Right cardiac atrium (tissue), 5 donors: ENCODE measurements at regions not wholly inside any gene's neighbourhood (a gene's known extent, or its start where the extent isn't known, plus 50 kb on each side); places are given as distances from the start of the nearest gene placed in this dataset.
A peak's percentile ranks its signal among the peaks of the same experiment; 100 is the strongest.
"Not testable (repeated sequence)": the region's sequence is repeated elsewhere in the genome, so short reads cannot be mapped to it uniquely, and the experiment has no call there.

Experiments
- ATAC-seq, 2 donors: fragments of 200-7000 bp; cut with Tn5 transposase; one replicate each; pipeline versions ENCODE4 v1.8.0 to v1.9.1; 2020; ENCODE audit warnings: moderate library complexity in 2 of 2, mild to moderate bottlenecking in 1 of 2
- DNase-seq, 3 donors: peaks; one replicate each; pipeline ENCODE4 v3.0.0-alpha.2; 2020
- H3K27ac ChIP-seq: one replicate; pipeline ENCODE4 v1.5.1; 2013; ENCODE audit warnings: mild to moderate bottlenecking, low read length, control low read depth, moderate library complexity
- H3K27me3 ChIP-seq: one replicate; pipeline ENCODE4 v1.6.1; 2013; ENCODE audit not compliant: control insufficient read depth, insufficient read depth
- H3K4me1 ChIP-seq: one replicate; pipeline ENCODE4 v1.6.1; 2013; ENCODE audit warnings: low read length; ENCODE audit not compliant: control insufficient read depth, insufficient read depth
- H3K4me3 ChIP-seq: one replicate; pipeline ENCODE4 v1.5.1; 2013; ENCODE audit warnings: low read length, control low read depth
- H3K9me3 ChIP-seq: one replicate; pipeline ENCODE4 v1.6.1; 2013; ENCODE audit warnings: low read length; ENCODE audit not compliant: control insufficient read depth
- WGBS: extraction: QIAGEN DNeasy Blood & Tissue Kit; methylation state at CpG from one replicate; pipeline ENCODE4 v1.1.7; 2013; 5-methylcytosine and 5-hydroxymethylcytosine counted together
- intact Hi-C, 4 donors: fragments of 100-400 bp; cut with DNase I; formaldehyde crosslinking; loops; one replicate each; pipeline versions ENCODE4 v1.11.0 to v1.14.0; 2022 to 2023
- donor health status: healthy with polysubstance abuse.
- donor health status: DM: no; HTN: yes; CAD: no.
- donor health status: DM: no; HTN: no; CAD: no.
- donor health status: DM: no; HTN: yes; CAD: no; lungs with severe emphysema.
- donor health status: DM: yes; HTN: yes; CAD: no.

DNA sequence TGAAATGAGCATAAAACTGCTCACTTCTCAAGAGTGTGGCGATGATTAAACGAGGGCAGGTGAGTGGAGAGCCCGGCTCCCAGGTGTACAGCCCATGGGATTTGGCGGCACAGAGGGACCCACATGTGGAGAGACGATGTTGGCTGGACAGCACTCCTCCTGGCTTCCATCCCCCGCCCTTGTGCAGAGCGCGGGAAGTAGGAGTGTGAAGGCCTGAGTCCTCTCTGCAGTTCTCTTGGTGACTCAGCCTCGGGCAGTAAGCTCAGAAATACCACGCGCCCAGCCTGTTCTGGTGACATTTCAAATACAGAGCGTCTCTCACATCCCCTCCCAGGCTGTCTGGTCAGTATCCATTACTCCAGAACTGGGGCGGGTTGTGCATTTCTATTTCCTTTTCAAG, 94.2 kb upstream of the SRSF6 start:
- Histone ChIP-seq H3K4me1 (no peaks in the 10 kb centered on the region), H3K9me3 (no peaks in the 10 kb centered on the region), H3K4me3 (no peak overlapping the region), H3K27me3 (no peaks in the 10 kb centered on the region), H3K27ac (no peak overlapping the region)
- ATAC-seq: no peak
- intact Hi-C loops: no loop called here
- 78% methylated on average over 13 of the region's 13 CpGs for WGBS
- DNase-seq: no peak

DNA sequence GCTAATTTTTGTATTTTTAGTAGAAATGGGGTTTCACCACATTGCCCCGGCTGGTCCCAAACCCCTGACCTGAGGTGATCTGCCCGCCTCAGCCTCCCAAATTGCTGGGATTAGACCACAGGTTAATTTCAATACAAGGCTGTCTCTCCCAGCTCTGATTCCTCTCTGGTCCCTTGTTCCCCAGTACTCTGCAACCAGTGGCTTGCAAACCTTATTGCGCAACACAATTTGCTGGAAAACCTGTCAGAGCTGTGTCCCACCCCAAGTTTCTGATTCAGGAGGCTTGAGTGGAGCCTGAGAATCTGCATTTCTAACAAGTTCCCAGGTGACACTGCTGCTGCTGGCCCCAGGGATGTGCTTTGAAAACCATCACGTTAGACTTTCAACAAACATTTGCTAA, 96.2 kb upstream of the SRSF6 start:
- no peak for DNase-seq
- 86% methylated on average over 4 of the region's 4 CpGs for WGBS
- Histone ChIP-seq H3K27ac (no peak overlapping the region), H3K4me1 (no peaks in the 10 kb centered on the region), H3K9me3 (no peaks in the 10 kb centered on the region), H3K27me3 (no peaks in the 10 kb centered on the region), H3K4me3 (no peak overlapping the region)
- intact Hi-C loops: no loop called here
- ATAC-seq: no peak

DNA sequence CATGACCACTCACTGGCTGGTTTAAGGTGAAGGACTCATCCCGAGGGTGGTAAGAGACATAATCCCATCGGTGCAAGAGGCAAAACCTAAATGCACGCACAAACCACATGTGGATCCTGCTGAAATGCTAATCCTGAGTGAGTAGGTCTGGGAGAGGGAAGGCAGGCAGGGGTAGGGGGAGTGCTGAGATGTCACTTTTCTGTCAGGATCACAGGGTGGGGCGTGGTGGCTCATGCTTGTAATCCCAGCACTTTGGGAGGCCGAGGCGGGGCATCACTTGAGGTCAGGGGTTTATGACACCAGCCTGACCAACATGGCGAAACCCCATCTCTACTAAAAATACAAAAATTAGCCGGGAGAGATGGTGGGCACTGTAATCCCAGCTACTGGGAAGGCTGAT, 97.7 kb upstream of the SRSF6 start:
- intact Hi-C loops: no loop called here
- H3K4me3 ChIP-seq: no peak overlapping the region
- DNase-seq (no peak), ATAC-seq (no peak)
- no peaks in the 10 kb centered on the region for H3K27me3 ChIP-seq
- H3K27ac ChIP-seq: no peak overlapping the region
- H3K9me3 ChIP-seq: no peaks in the 10 kb centered on the region
- WGBS: 79% methylated on average over 8 of the region's 8 CpGs
- no peaks in the 10 kb centered on the region for H3K4me1 ChIP-seq

DNA sequence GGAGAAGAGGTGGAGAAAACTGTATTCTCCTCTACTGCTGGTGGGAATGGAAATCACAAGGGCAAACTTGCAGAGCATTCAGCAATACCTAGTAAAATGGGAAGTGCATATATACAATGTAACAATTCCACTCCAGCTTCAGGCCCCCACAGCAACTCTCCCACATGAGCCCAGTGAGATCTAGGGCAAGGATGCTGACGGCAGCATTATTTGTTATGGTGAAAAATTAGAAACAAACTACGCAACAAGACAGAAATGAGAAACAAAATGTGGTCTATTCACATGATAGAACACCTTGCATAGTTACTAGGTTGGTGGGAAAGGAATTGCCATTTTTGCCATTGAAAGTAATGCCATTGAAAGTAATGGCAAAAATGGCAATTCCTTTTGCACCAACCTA, 98.9 kb upstream of the SRSF6 start:
- H3K4me3 ChIP-seq: no peak overlapping the region
- intact Hi-C loops: no loop called here
- H3K4me1 ChIP-seq: no peaks in the 10 kb centered on the region
- WGBS: 93% methylated on average over 2 of the region's 2 CpGs
- H3K27me3 ChIP-seq: no peaks in the 10 kb centered on the region
- DNase-seq (no peak), ATAC-seq (no peak)
- H3K9me3 ChIP-seq: no peaks in the 10 kb centered on the region
- no peak overlapping the region for H3K27ac ChIP-seq

DNA sequence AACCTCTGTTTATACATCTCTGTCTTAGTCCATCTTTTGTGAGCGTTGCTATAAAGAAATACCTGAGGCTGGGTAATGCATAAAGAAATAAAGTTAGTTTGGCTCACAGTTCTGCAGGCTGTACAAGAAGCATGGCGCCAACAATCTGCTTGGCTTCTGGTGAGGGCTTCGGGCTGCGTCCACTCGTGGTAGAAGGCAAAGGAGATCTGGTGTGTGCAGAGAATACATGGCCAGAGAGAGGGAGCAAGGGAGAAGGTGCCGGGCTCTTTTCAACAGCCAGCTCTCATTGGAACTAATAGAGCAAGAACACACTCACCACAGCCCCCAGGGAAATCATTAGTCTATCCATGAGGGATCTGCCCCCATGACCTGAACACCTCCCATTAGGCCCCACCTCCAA, 100.3 kb upstream of the SRSF6 start:
- no peak overlapping the region for H3K4me3 ChIP-seq
- H3K9me3 ChIP-seq: no peaks in the 10 kb centered on the region
- DNase-seq (no peak), ATAC-seq (no peak)
- intact Hi-C loops: no loop called here
- WGBS: 89% methylated on average over 6 of the region's 6 CpGs
- no peaks in the 10 kb centered on the region for H3K4me1 ChIP-seq
- no peak overlapping the region for H3K27ac ChIP-seq
- H3K27me3 ChIP-seq: no peaks in the 10 kb centered on the region

DNA sequence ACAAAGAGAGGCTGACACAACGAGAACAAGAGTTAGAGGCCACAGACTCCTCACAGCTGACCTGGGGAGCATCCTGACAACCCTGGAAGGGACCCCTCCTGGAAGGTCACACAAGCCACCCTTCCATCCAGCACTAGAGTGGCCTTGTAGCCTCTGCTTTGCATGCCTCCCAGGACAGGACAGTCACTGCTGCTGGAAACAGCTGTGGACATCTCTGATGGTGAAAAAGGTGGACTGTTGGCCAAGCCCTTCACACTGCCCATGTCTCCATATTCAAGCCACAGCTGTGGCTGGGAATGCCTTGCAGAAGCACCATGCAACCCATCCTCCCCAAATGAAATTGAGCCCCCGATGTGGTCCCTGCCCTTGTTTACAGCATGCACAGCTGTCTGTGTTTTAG, 102.1 kb upstream of the SRSF6 start:
- intact Hi-C loops: no loop called here
- WGBS: 82% methylated on average over 2 of the region's 2 CpGs

DNA sequence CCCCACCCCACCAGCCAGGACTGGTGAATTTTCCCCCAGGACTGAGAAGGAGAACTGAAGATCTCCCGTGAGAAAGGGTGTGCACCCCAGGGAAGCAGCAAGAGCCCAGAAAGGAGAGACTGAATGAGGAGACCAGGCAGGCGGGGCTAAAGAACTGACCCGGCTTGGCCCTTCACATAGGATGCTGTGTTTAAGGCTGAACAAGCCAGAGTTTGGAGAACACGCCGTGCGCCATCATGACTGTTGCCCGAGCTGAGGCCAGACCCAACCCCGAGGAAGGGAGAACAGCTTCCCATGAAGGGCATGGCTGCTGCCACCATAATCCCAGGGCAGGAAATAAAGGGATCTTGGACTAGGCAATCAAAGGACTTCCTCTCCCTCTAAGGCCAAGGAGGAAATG, 104.7 kb upstream of the SRSF6 start:
- Histone ChIP-seq H3K27me3 (no peaks in the 10 kb centered on the region), H3K27ac (no peak overlapping the region), H3K4me3 (no peak overlapping the region), H3K9me3 (no peaks in the 10 kb centered on the region), H3K4me1 (no peaks in the 10 kb centered on the region)
- no peak for DNase-seq
- intact Hi-C loops: no loop called here
- no peak for ATAC-seq
- WGBS: 91% methylated on average over 8 of the region's 8 CpGs

More for the DNA sequence above, 102.1 kb upstream of the SRSF6 start:
- no peaks in the 10 kb centered on the region for H3K9me3 ChIP-seq
- H3K4me3 ChIP-seq: no peak overlapping the region
- H3K27ac ChIP-seq: no peak overlapping the region
- H3K4me1 ChIP-seq: no peaks in the 10 kb centered on the region
- H3K27me3 ChIP-seq: no peaks in the 10 kb centered on the region
- no peak for ATAC-seq
- DNase-seq: no peak

DNA sequence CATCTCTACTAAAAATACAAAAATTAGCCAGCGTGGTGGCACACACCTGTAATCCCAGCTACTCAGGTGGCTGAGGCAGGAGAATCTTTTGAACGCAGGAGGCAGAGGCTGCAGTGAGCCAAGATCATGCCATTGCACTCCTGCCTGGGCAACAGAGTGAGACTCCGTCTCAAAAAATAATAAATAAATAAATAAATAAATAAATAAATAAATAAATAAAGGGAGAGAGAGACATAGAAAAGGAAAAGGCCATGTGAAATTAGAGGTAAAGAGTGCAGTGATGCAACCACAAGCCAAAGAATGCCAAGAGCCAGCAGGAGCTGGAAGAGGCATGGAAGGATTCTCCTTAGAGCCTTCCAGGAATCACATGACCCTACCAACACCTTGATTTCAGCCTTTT, 107.0 kb upstream of the SRSF6 start:
- DNase-seq, H3K27me3 ChIP-seq, ATAC-seq, H3K9me3 ChIP-seq, H3K4me1 ChIP-seq, intact Hi-C loops, H3K27ac ChIP-seq, H3K4me3 ChIP-seq: not testable (repeated sequence)
- 88% methylated on average over 3 of the region's 3 CpGs for WGBS

DNA sequence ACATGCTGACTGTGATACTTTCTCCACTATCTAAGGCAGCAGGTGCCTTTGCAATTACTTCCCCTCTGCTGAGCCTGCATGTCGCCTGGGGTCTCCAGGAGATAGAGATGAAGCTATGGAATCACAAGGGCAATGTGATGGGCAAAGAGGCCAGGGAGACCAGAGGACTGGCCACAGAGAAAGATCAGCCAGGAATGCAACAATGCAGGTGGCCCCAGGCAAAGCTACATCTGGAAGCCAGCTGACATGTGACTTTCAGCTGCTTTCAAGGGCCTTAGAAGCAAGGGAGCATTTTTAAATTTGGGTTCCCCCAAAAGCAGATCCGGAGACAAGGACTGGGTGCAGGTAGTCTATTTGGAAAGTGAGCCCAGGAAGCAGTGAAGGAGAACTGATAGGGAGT, 107.9 kb upstream of the SRSF6 start:
- no peak for DNase-seq
- intact Hi-C loops: no loop called here
- Histone ChIP-seq H3K27ac (no peak overlapping the region), H3K9me3 (no peaks in the 10 kb centered on the region), H3K27me3 (no peaks in the 10 kb centered on the region), H3K4me3 (no peak overlapping the region), H3K4me1 (no peaks in the 10 kb centered on the region)
- no peak for ATAC-seq
- 61% methylated on average over 2 of the region's 2 CpGs for WGBS

DNA sequence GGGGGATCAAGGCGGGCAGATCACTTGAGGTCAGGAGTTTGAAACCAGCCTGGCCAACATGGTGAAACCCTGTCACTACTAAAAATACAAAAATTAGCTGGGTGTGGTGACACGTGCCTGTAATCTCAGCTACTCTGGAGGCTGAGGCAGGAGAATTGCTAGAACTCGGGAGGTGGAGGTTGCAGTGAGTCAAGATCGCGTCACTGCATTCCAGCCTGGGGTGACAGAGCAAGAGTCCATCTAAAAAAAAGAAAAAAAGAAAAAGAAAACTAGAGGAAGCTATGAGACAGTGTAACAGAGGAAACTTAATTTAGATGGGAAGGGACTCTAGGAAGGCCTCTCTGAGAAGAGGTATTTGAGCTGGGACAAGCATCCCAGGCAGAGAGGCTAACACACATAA, 109.9 kb upstream of the SRSF6 start:
- H3K27me3 ChIP-seq, H3K9me3 ChIP-seq, H3K27ac ChIP-seq, H3K4me1 ChIP-seq, ATAC-seq, DNase-seq, intact Hi-C loops, H3K4me3 ChIP-seq: not testable (repeated sequence)
- 70% methylated on average over 5 of the region's 5 CpGs for WGBS

DNA sequence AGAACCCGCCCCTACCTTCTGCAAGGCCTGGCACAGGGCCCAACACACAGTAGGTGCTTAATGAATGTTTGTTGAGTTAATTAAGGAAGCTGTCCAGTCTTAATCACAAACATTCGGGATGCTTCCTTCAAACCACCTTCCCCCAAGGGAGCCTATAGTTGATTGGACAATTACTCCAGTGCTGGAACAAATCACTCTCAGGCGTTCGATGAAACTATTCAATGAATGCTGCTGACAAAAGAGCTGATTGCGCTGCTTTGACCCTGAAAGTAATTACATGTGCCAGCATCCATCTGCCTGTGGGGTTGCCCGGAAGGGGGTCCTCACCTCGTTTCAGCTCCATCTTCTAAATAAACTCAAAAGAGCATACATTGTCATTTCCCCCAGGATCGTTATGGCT, 112.0 kb upstream of the SRSF6 start:
- H3K27ac ChIP-seq: no peak overlapping the region
- intact Hi-C loops: no loop called here
- 62% methylated on average over 8 of the region's 8 CpGs for WGBS
- no peaks in the 10 kb centered on the region for H3K9me3 ChIP-seq
- ATAC-seq: no peak
- no peak for DNase-seq
- H3K27me3 ChIP-seq: no peaks in the 10 kb centered on the region
- H3K4me3 ChIP-seq: no peak overlapping the region
- no peaks in the 10 kb centered on the region for H3K4me1 ChIP-seq

DNA sequence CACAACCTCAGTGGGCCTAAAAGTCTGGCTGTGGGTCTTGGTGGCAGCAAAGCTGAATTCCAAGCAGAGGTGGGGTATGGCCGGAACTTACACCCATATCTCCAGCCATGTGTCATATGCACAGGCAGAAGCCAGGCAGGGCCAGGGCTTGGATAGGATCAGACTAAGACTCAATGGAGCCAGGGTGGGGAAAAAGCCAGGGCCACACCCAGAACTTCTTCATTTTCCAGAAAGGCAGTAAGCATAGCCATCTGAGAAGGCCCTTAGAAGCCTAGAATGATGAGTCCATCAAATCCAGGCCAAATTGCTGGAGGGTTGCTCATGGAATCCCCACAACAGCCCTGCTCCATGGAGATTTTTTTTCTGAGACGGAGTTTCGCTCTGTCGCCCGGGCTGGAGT, 116.2 kb upstream of the SRSF6 start:
- Histone ChIP-seq H3K4me1 (no peaks in the 10 kb centered on the region), H3K9me3 (no peaks in the 10 kb centered on the region), H3K27me3 (no peaks in the 10 kb centered on the region), H3K4me3 (no peak overlapping the region), H3K27ac (no peak overlapping the region)
- ATAC-seq (no peak), DNase-seq (peak in 1 of 3 donors; percentile 20)
- intact Hi-C loops: no loop called here
- 71% methylated on average over 5 of the region's 5 CpGs for WGBS
